Neuron (in vitro differentiated cells): ENCODE measurements at regions not wholly inside any gene's neighbourhood (a gene's known extent, or its start where the extent isn't known, plus 50 kb on each side); places are given as distances from the start of the nearest gene placed in this dataset.

Source experiments
- H2AFZ ChIP-seq: one replicate; pipeline ENCODE4 v1.6.1; 2013; ENCODE audit warnings: low read depth, mild to moderate bottlenecking, inconsistent platforms, low read length, moderate library complexity
- H3K27me3 ChIP-seq: one replicate; pipeline ENCODE4 v1.6.1; 2013; ENCODE audit warnings: low read length; ENCODE audit not compliant: insufficient read depth
- H3K36me3 ChIP-seq: one replicate; pipeline ENCODE4 v1.6.1; 2013; ENCODE audit warnings: low read length; ENCODE audit not compliant: insufficient read depth
- H3K4me1 ChIP-seq: one replicate; pipeline ENCODE4 v1.6.1; 2013; ENCODE audit warnings: low read length; ENCODE audit not compliant: insufficient read depth
- H3K4me3 ChIP-seq: 2 replicates; pipeline ENCODE4 v1.5.1; 2013; ENCODE audit warnings: mild to moderate bottlenecking, low read length, moderate library complexity
- H3K9me3 ChIP-seq: one replicate; pipeline ENCODE4 v1.6.1; 2013; ENCODE audit warnings: low read length

GRCh38 chr12:41972598-41972997, 172.1 kb downstream of the GXYLT1 start:
- Histone ChIP-seq H3K36me3 (no peaks in the 10 kb centered on the region), H3K9me3 (no peaks in the 10 kb centered on the region), H3K4me1 (peaks cover 13% of the 10 kb centered on the region), H3K27me3 (no peaks in the 10 kb centered on the region), H2AFZ (no peak overlapping the region), H3K4me3 (no peak overlapping the region)

GRCh38 chr12:41972196-41972595, 172.5 kb downstream of the GXYLT1 start:
- Histone ChIP-seq H3K4me1 (peaks cover 13% of the 10 kb centered on the region), H2AFZ (no peak overlapping the region), H3K4me3 (no peak overlapping the region), H3K9me3 (no peaks in the 10 kb centered on the region), H3K36me3 (no peaks in the 10 kb centered on the region), H3K27me3 (no peaks in the 10 kb centered on the region)

- Histone ChIP-seq H3K4me3 (no peak overlapping the region), H3K4me1 (peaks cover 13% of the 10 kb centered on the region), H3K36me3 (no peaks in the 10 kb centered on the region), H2AFZ (no peak overlapping the region), H3K27me3 (no peaks in the 10 kb centered on the region), H3K9me3 (no peaks in the 10 kb centered on the region)
These were observed 173.9 kb downstream of the GXYLT1 start for GRCh38 chr12:41970744-41971143.

- no peaks in the 10 kb centered on the region for H3K27me3 ChIP-seq
- no peaks in the 10 kb centered on the region for H3K9me3 ChIP-seq
- peaks cover 13% of the 10 kb centered on the region for H3K4me1 ChIP-seq
- H3K36me3 ChIP-seq = no peaks in the 10 kb centered on the region
- no peak overlapping the region for H3K4me3 ChIP-seq
- no peak overlapping the region for H2AFZ ChIP-seq
These were observed 176.1 kb downstream of the GXYLT1 start for GRCh38 chr12:41968599-41968998.

GRCh38 chr12:41967668-41968500, 176.8 kb downstream of the GXYLT1 start:
- Histone ChIP-seq H3K36me3 (no peaks in the 10 kb centered on the region), H2AFZ (no peak overlapping the region), H3K27me3 (no peaks in the 10 kb centered on the region), H3K9me3 (no peaks in the 10 kb centered on the region), H3K4me3 (peak overlapping the region; percentile 20), H3K4me1 (peaks cover 13% of the 10 kb centered on the region)

GRCh38 chr12:41966916-41967315, 177.8 kb downstream of the GXYLT1 start:
- Histone ChIP-seq H3K27me3 (no peaks in the 10 kb centered on the region), H3K36me3 (no peaks in the 10 kb centered on the region), H3K9me3 (no peaks in the 10 kb centered on the region)

GRCh38 chr12:41966001-41966400, 178.7 kb downstream of the GXYLT1 start:
- Histone ChIP-seq H3K27me3 (no peaks in the 10 kb centered on the region), H3K4me3 (no peak overlapping the region), H2AFZ (no peak overlapping the region), H3K4me1 (peaks cover 13% of the 10 kb centered on the region), H3K36me3 (no peaks in the 10 kb centered on the region), H3K9me3 (no peaks in the 10 kb centered on the region)

More at GRCh38 chr12:41966916-41967315, 177.8 kb downstream of the GXYLT1 start:
- Histone ChIP-seq H2AFZ (no peak overlapping the region), H3K4me1 (peaks cover 13% of the 10 kb centered on the region), H3K4me3 (no peak overlapping the region)

GRCh38 chr12:41963398-41963797, 181.3 kb downstream of the GXYLT1 start:
- Histone ChIP-seq H3K27me3 (no peaks in the 10 kb centered on the region), H3K36me3 (no peaks in the 10 kb centered on the region), H3K4me1 (peaks cover 8% of the 10 kb centered on the region), H2AFZ (no peak overlapping the region), H3K4me3 (no peak overlapping the region), H3K9me3 (no peaks in the 10 kb centered on the region)

- no peaks in the 10 kb centered on the region for H3K36me3 ChIP-seq
- no peak overlapping the region for H3K4me3 ChIP-seq
- H3K4me1 ChIP-seq = no peaks in the 10 kb centered on the region
- H3K27me3 ChIP-seq = no peaks in the 10 kb centered on the region
- H3K9me3 ChIP-seq = no peaks in the 10 kb centered on the region
- no peak overlapping the region for H2AFZ ChIP-seq
These were observed 182.5 kb downstream of the GXYLT1 start for GRCh38 chr12:41962171-41962572.

- H3K36me3 ChIP-seq = no peaks in the 10 kb centered on the region
- no peaks in the 10 kb centered on the region for H3K9me3 ChIP-seq
- no peaks in the 10 kb centered on the region for H3K27me3 ChIP-seq
- no peak overlapping the region for H3K4me3 ChIP-seq
- H3K4me1 ChIP-seq = no peaks in the 10 kb centered on the region
- H2AFZ ChIP-seq = no peak overlapping the region
These were observed 185.4 kb downstream of the GXYLT1 start for GRCh38 chr12:41959271-41959670.

GRCh38 chr12:41956353-41956752, 188.3 kb downstream of the GXYLT1 start:
- H2AFZ ChIP-seq = no peak overlapping the region
- H3K4me3 ChIP-seq = no peak overlapping the region
- H3K4me1 ChIP-seq = no peaks in the 10 kb centered on the region
- H3K27me3 ChIP-seq = no peaks in the 10 kb centered on the region
- no peaks in the 10 kb centered on the region for H3K36me3 ChIP-seq
- no peaks in the 10 kb centered on the region for H3K9me3 ChIP-seq

GRCh38 chr12:41950455-41950854, 194.2 kb downstream of the GXYLT1 start:
- no peaks in the 10 kb centered on the region for H3K4me1 ChIP-seq
- peaks cover 5% of the 10 kb centered on the region for H3K9me3 ChIP-seq
- no peaks in the 10 kb centered on the region for H3K36me3 ChIP-seq
- no peak overlapping the region for H3K4me3 ChIP-seq
- H3K27me3 ChIP-seq = no peaks in the 10 kb centered on the region
- H2AFZ ChIP-seq = no peak overlapping the region

GRCh38 chr12:41946106-41946505, 198.6 kb downstream of the GXYLT1 start:
- Histone ChIP-seq H2AFZ (no peak overlapping the region), H3K36me3 (no peaks in the 10 kb centered on the region), H3K27me3 (no peaks in the 10 kb centered on the region), H3K9me3 (peaks cover 5% of the 10 kb centered on the region), H3K4me3 (no peak overlapping the region), H3K4me1 (no peaks in the 10 kb centered on the region)

- Histone ChIP-seq H3K4me3 (no peak overlapping the region), H2AFZ (no peak overlapping the region), H3K36me3 (no peaks in the 10 kb centered on the region), H3K27me3 (no peaks in the 10 kb centered on the region), H3K4me1 (no peaks in the 10 kb centered on the region), H3K9me3 (peaks cover 5% of the 10 kb centered on the region)
These were observed 200.5 kb downstream of the GXYLT1 start for GRCh38 chr12:41944216-41944615.
